Endothelial cell of umbilical vein (primary cell): ENCODE measurements at regions not wholly inside any gene's neighbourhood (a gene's known extent, or its start where the extent isn't known, plus 50 kb on each side); places are given as distances from the start of the nearest gene placed in this dataset.

Experiments used
- BruUV-seq: library from RNA; stranded (reverse); fragments of 400-500 nt; replicated peaks from 2 replicates; lab custom pipeline; 2021; lab: Mats Ljungman, UMichigan
- CTCF ChIA-PET: fragments of 300-600, 350-600 bp; sonication (Branson Sonifier 250); formaldehyde crosslinking; loops from one replicate; lab custom pipeline; 2021; ENCODE audit warnings: antibody characterized with exemption, inconsistent platforms; lab: Charles Lee
- POLR2A ChIA-PET: fragments of 300-600, 350-600 bp; sonication (Branson Sonifier 250); formaldehyde crosslinking; loops from one replicate; lab custom pipeline; 2021; ENCODE audit warnings: antibody characterized with exemption, inconsistent platforms; lab: Charles Lee
- DNase-seq: peaks from one replicate; pipeline ENCODE4 v3.0.0-alpha.2; 2011; ENCODE audit warnings: low read depth, low spot score
- FAIRE-seq: peaks from 2 replicates; lab custom pipeline; 2011; peaks lifted over from hg19 to GRCh38; lab: Jason Lieb, UNC
- H2AFZ ChIP-seq: 2 replicates; pipeline ENCODE4 v1.6.0; 2012; ENCODE audit warnings: low read depth, low read length, control low read depth, inconsistent platforms
- H3K27ac ChIP-seq: 2 replicates; pipeline ENCODE4 v1.5.1; 2011; ENCODE audit warnings: low read depth, mild to moderate bottlenecking, control low read depth, low read length, moderate library complexity; ENCODE audit not compliant: insufficient read depth
- H3K27me3 ChIP-seq, 2 experiments: 2 replicates each; pipeline versions ENCODE4 v1.6.0 to v1.6.1; 2011; ENCODE audit warnings: low read length in 2 of 2, mixed read lengths in 1 of 2; ENCODE audit not compliant: control insufficient read depth in 2 of 2, insufficient read depth in 2 of 2
- H3K36me3 ChIP-seq, 2 experiments: 2 replicates in 1 of 2; 3 replicates in 1 of 2; pipeline ENCODE4 v1.5.1; 2011; ENCODE audit warnings: low read length in 2 of 2, mild to moderate bottlenecking in 1 of 2, moderate library complexity in 1 of 2; ENCODE audit not compliant: control insufficient read depth in 2 of 2, insufficient read depth in 2 of 2; ENCODE audit errors: extremely low read depth in 1 of 2
- H3K4me1 ChIP-seq: 3 replicates; pipeline ENCODE4 v1.5.1; 2011; ENCODE audit warnings: mild to moderate bottlenecking, low read length; ENCODE audit not compliant: control insufficient read depth, insufficient read depth; ENCODE audit errors: extremely low read depth
- H3K4me2 ChIP-seq: 2 replicates; pipeline ENCODE4 v1.6.1; 2011; ENCODE audit warnings: low read length, control low read depth, mixed read lengths; ENCODE audit not compliant: insufficient read depth
- H3K4me3 ChIP-seq, 3 experiments: fragments of 200-600 bp in 1 of 3; sonication (generic), shearing (Covaris generic) in 1 of 3; replicated peaks in 1 of 3; 2 replicates each; pipeline ENCODE4 v1.5.1; 2011 to 2016; ENCODE audit warnings: control low read depth in 3 of 3, low read length in 3 of 3, mild to moderate bottlenecking in 2 of 3, inconsistent platforms in 1 of 3, low read depth in 1 of 3, moderate library complexity in 1 of 3; ENCODE audit not compliant: insufficient read depth in 1 of 3
- H3K79me2 ChIP-seq: 2 replicates; pipeline ENCODE4 v1.6.0; 2012; ENCODE audit warnings: low read length, inconsistent platforms; ENCODE audit not compliant: control insufficient read depth, insufficient read depth
- H3K9ac ChIP-seq: replicated peaks from 2 replicates; pipeline ENCODE3; 2011; ENCODE audit warnings: low read length, control low read depth; ENCODE audit not compliant: insufficient read depth; ENCODE audit errors: extremely low read depth
- H3K9me1 ChIP-seq: replicated peaks from 3 replicates; pipeline ENCODE4 v1.6.0; 2011; ENCODE audit warnings: mild to moderate bottlenecking, low read length; ENCODE audit not compliant: control insufficient read depth, insufficient read depth; ENCODE audit errors: extremely low read depth
- H3K9me3 ChIP-seq: replicated peaks from 2 replicates; pipeline ENCODE4 v1.5.1; 2012; ENCODE audit warnings: low read length, inconsistent platforms; ENCODE audit not compliant: control insufficient read depth, insufficient read depth
- H4K20me1 ChIP-seq: replicated peaks from 2 replicates; pipeline ENCODE3; 2011; ENCODE audit warnings: mild to moderate bottlenecking, low read length; ENCODE audit not compliant: control insufficient read depth, insufficient read depth; ENCODE audit errors: extremely low read depth
- CTCF ChIP-seq, 2 donors: IDR thresholded peaks; 1 replicate in 1 of 2; 2 replicates in 1 of 2; pipeline ENCODE4 v1.5.1; 2011; ENCODE audit warnings: low read length in 2 of 2, mild to moderate bottlenecking in 2 of 2, moderate library complexity in 2 of 2, control low read depth in 1 of 2, inconsistent platforms in 1 of 2, low read depth in 1 of 2; ENCODE audit not compliant: insufficient read depth in 1 of 2; ENCODE audit errors: extremely low read depth in 1 of 2
- EZH2 ChIP-seq: IDR thresholded peaks from 2 replicates; pipeline ENCODE4 v1.6.1; 2012; ENCODE audit warnings: borderline replicate concordance, low read depth, mild to moderate bottlenecking, moderate library complexity, low read length, inconsistent platforms; ENCODE audit not compliant: severe bottlenecking
- FOS ChIP-seq: IDR thresholded peaks from 2 replicates; pipeline ENCODE4 v1.6.1; 2011; ENCODE audit warnings: mild to moderate bottlenecking, low read length, moderate library complexity, borderline replicate concordance; ENCODE audit not compliant: insufficient read depth
- GATA2 ChIP-seq: IDR thresholded peaks from 2 replicates; pipeline ENCODE4 v1.7.0; 2011; ENCODE audit warnings: low read depth, mild to moderate bottlenecking, moderate library complexity, mixed read lengths, low read length; ENCODE audit not compliant: insufficient read length, insufficient read depth
- JUN ChIP-seq: IDR thresholded peaks from 2 replicates; pipeline ENCODE4 v1.6.1; 2011; ENCODE audit warnings: borderline replicate concordance, low read depth; ENCODE audit not compliant: insufficient read length, insufficient read depth
- MYC ChIP-seq: IDR thresholded peaks from one replicate; pipeline ENCODE4 v1.6.1; 2011; ENCODE audit warnings: mild to moderate bottlenecking, low read depth, low read length
- POLR2A ChIP-seq: IDR thresholded peaks from 2 replicates; pipeline ENCODE4 v1.6.1; 2012; ENCODE audit warnings: low read depth, mild to moderate bottlenecking, control low read depth, low read length
- POLR2AphosphoS5 ChIP-seq: IDR thresholded peaks from 2 replicates; pipeline ENCODE4 v1.6.1; 2012; ENCODE audit warnings: low read depth, mild to moderate bottlenecking, control low read depth, low read length, moderate library complexity; ENCODE audit not compliant: insufficient read depth
- dilution Hi-C: fragments of 300-500 bp; cut with MboI; formaldehyde crosslinking; loops from one replicate; pipeline ENCODE4 v1.15.0; 2019; ENCODE audit warnings: low sequenced_read_pairs; ENCODE audit not compliant: extremely low pct_ligation_motif_present
- intact Hi-C: fragments of 100-400 bp; cut with micrococcal nuclease; formaldehyde crosslinking; loops from one replicate; pipeline ENCODE4 v1.10.0; 2022
- TF ChIP-seq, protein P1 (sequence below): IDR thresholded peaks from 2 replicates; pipeline ENCODE4 v1.6.1; 2011; ENCODE audit not compliant: insufficient read depth, insufficient read length

- no peak overlapping the region for H3K27ac ChIP-seq
- TF ChIP-seq POLR2A (no peak), JUN (no peak), FOS (no peak), MYC (no peak), GATA2 (no peak), EZH2 (no peak), CTCF (IDR thresholded peaks at IDR 0.05; ENCODE audit: extremely low read depth in 1 of 2, insufficient read depth in 1 of 2, low read depth in 1 of 2, low read length in 2 of 2) (no peak), POLR2AphosphoS5 (no peak)
- TF ChIP-seq, protein P1, sequence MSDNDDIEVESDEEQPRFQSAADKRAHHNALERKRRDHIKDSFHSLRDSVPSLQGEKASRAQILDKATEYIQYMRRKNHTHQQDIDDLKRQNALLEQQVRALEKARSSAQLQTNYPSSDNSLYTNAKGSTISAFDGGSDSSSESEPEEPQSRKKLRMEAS, result no peak
- H3K9ac ChIP-seq, result no peak overlapping the region
- H3K79me2 ChIP-seq, result no peaks in the 10 kb centered on the region
- intact Hi-C loops, result no loop called here
- DNase-seq (no peak), FAIRE-seq (no peak)
- H3K9me1 ChIP-seq, result no peaks in the 10 kb centered on the region
- ChIA-PET POLR2A (no interaction called here), CTCF (no interaction called here)
- H3K4me1 ChIP-seq, result no peaks in the 10 kb centered on the region
- dilution Hi-C loops, result no loop called here
- no peaks in the 10 kb centered on the region for H3K27me3 ChIP-seq
- H2AFZ ChIP-seq, result no peak overlapping the region
- no peaks in the 10 kb centered on the region for H3K36me3 ChIP-seq
- BruUV-seq, result no TSS peak
- H3K9me3 ChIP-seq, result no peaks in the 10 kb centered on the region
- H3K4me2 ChIP-seq, result no peak overlapping the region
- H4K20me1 ChIP-seq, result no peaks in the 10 kb centered on the region
- no peak overlapping the region for H3K4me3 ChIP-seq
Measured at GRCh38 chr5:176174345-176175025, 63.7 kb upstream of the SIMC1 start.
